NCI-H1694 treated with DMSO at 0.1 percent for 48 hours (cell line): ENCODE measurements at regions not wholly inside any gene's neighbourhood (a gene's known extent, or its start where the extent isn't known, plus 50 kb on each side); places are given as distances from the start of the nearest gene placed in this dataset.
"Not testable (repeated sequence)": the region's sequence is repeated elsewhere in the genome, so short reads cannot be mapped to it uniquely, and the experiment has no call there.

ENCODE experiments used
- DNase-seq: peaks from one replicate; lab custom pipeline; 2025; lab: John Stamatoyannopoulos, UW

- DNase-seq, result no peak
Measured at GRCh38 chr4:175281894-175282293, 363.7 kb downstream of the ADAM29 start.

GRCh38 chr4:175282407-175282806 lies 364.2 kb downstream of the ADAM29 start:
- no peak for DNase-seq

GRCh38 chr4:175290401-175290800 lies 372.2 kb downstream of the ADAM29 start:
- DNase-seq, result no peak

- DNase-seq, result no peak
Measured at GRCh38 chr4:175297965-175298565, 379.9 kb downstream of the ADAM29 start.

- DNase-seq, result no peak
Measured at GRCh38 chr4:175306436-175306835, 388.3 kb downstream of the ADAM29 start.

GRCh38 chr4:175307326-175307725 lies 389.2 kb downstream of the ADAM29 start:
- no peak for DNase-seq

GRCh38 chr4:175308236-175308635 lies 390.1 kb downstream of the ADAM29 start:
- DNase-seq, result no peak

- DNase-seq, result no peak
Measured at GRCh38 chr4:175309041-175309440, 390.9 kb downstream of the ADAM29 start.

- no peak for DNase-seq
Measured at GRCh38 chr4:175325230-175325629, 407.1 kb downstream of the ADAM29 start.

- DNase-seq, result no peak
Measured at GRCh38 chr4:175326796-175327195, 408.6 kb downstream of the ADAM29 start.

- no peak for DNase-seq
Measured at GRCh38 chr4:175330236-175330635, 412.1 kb downstream of the ADAM29 start.

- no peak for DNase-seq
Measured at GRCh38 chr4:175330652-175331051, 412.5 kb downstream of the ADAM29 start.

- DNase-seq, result no peak
Measured at GRCh38 chr4:175335331-175335730, 417.2 kb downstream of the ADAM29 start.

- not testable (repeated sequence) for DNase-seq
Measured at GRCh38 chr4:175336570-175336969, 418.4 kb downstream of the ADAM29 start.

GRCh38 chr4:175339100-175339707 lies 421.0 kb downstream of the ADAM29 start:
- DNase-seq, result no peak

- no peak for DNase-seq
Measured at GRCh38 chr4:175341203-175341755, 423.1 kb downstream of the ADAM29 start.

- no peak for DNase-seq
Measured at GRCh38 chr4:175346376-175346775, 428.2 kb downstream of the ADAM29 start.

GRCh38 chr4:175350246-175350645 lies 432.1 kb downstream of the ADAM29 start:
- no peak for DNase-seq

GRCh38 chr4:175351473-175351872 lies 433.3 kb downstream of the ADAM29 start:
- no peak for DNase-seq

GRCh38 chr4:175369087-175369486 lies 443.0 kb downstream of the GPM6A start:
- no peak for DNase-seq

GRCh38 chr4:175371091-175371490 lies 441.0 kb downstream of the GPM6A start:
- DNase-seq, result no peak

- DNase-seq, result no peak
Measured at GRCh38 chr4:175373031-175373430, 439.0 kb downstream of the GPM6A start.

GRCh38 chr4:175374459-175374858 lies 437.6 kb downstream of the GPM6A start:
- DNase-seq, result no peak
